Activated B cell treated with CpG ODN at 0.5 μM for 24 hours (primary cell): ENCODE measurements at regions not wholly inside any gene's neighbourhood (a gene's known extent, or its start where the extent isn't known, plus 50 kb on each side); places are given as distances from the start of the nearest gene placed in this dataset.

Source experiments
- ATAC-seq: fragments of 200-7000 bp; cut with Tn5 transposase; one replicate; pipeline ENCODE4 v1.10.0; 2021; ENCODE audit warnings: low read depth, mild to moderate bottlenecking, moderate library complexity
- CTCF ChIA-PET: fragments of 350-600 bp; sonication (Branson Sonifier 250); formaldehyde crosslinking; loops from one replicate; lab custom pipeline; 2021; ENCODE audit warnings: antibody characterized with exemption; lab: Charles Lee
- POLR2A ChIA-PET: fragments of 350-600 bp; sonication (Branson Sonifier 250); formaldehyde crosslinking; loops from one replicate; lab custom pipeline; 2021; ENCODE audit warnings: antibody characterized with exemption; lab: Charles Lee
- DNase-seq: peaks from one replicate; pipeline ENCODE4 v3.0.0; 2022
- H3K27ac Mint-ChIP-seq: one replicate; pipeline ENCODE4 v1.8.0; 2020; ENCODE audit warnings: mixed read lengths
- H3K27me3 Mint-ChIP-seq: one replicate; pipeline ENCODE4 v1.8.0; 2021; ENCODE audit warnings: mixed read lengths
- H3K36me3 Mint-ChIP-seq: one replicate; pipeline ENCODE4 v1.8.0; 2021; ENCODE audit warnings: low read depth, mixed read lengths
- H3K4me1 Mint-ChIP-seq: one replicate; pipeline ENCODE4 v1.8.0; 2021; ENCODE audit warnings: mixed read lengths
- H3K4me3 Mint-ChIP-seq: one replicate; pipeline ENCODE4 v1.8.0; 2020; ENCODE audit warnings: mild to moderate bottlenecking, mixed read lengths
- H3K9me3 Mint-ChIP-seq: one replicate; pipeline ENCODE4 v1.8.0; 2020; ENCODE audit warnings: mixed read lengths
- CTCF ChIP-seq: fragments of 200-600 bp; IDR thresholded peaks from one replicate; pipeline ENCODE4 v1.8.0; 2022; ENCODE audit warnings: antibody characterized with exemption, mild to moderate bottlenecking
- intact Hi-C: fragments of 100-400 bp; cut with micrococcal nuclease; formaldehyde crosslinking; loops from one replicate; pipeline ENCODE4 v1.15.1; 2024

GRCh38 chr5:93322974-93323860, 257.8 kb downstream of the NR2F1-AS1 start:
- DNase-seq (no peak), ATAC-seq (no peak)
- Mint-ChIP-seq H3K9me3 (no peaks in the 10 kb centered on the region), H3K4me1 (no peaks in the 10 kb centered on the region), H3K4me3 (no peak overlapping the region), H3K36me3 (no peaks in the 10 kb centered on the region), H3K27me3 (no peaks in the 10 kb centered on the region), H3K27ac (no peak overlapping the region)
- no peak for TF ChIP-seq CTCF
- ChIA-PET CTCF (no interaction called here), POLR2A (no interaction called here)
- intact Hi-C loops: loop anchor here (10.0 kb wide), 1 partner anchor 258 kb away; no protein-coding TSS in a partner anchor

DNA sequence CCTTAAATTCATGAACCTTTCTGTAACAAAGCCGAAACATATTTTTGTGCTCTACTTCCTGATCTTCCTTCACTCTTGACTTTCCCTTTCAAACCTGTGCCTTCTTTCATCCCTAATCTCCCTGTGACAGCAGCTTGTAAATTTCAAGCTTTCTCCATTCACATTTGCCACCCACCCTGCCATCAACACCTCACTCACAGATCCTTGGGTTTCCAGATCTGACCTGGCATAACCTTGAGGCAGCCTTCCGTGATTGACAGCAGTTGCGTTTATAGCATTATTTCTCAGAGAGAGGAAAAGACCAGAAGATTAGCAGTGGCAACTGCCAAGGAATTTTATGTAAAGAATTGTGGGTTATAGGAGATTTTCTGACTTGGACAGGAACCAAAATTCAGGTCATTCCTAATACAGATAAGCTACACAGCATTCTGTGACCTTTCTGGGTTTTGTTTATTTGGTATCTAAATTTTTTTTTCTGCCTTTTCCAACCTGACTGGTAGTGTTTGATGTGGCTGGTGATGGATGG, 260.0 kb downstream of the NR2F1-AS1 start:
- H3K27me3 Mint-ChIP-seq: no peaks in the 10 kb centered on the region
- DNase-seq (no peak), ATAC-seq (no peak)
- intact Hi-C loops: loop anchor here (10.0 kb wide), 1 partner anchor 256 kb away; no protein-coding TSS in a partner anchor
- no peak for TF ChIP-seq CTCF
- no peak overlapping the region for H3K27ac Mint-ChIP-seq
- H3K4me1 Mint-ChIP-seq: no peaks in the 10 kb centered on the region
- POLR2A ChIA-PET: no interaction called here
- CTCF ChIA-PET: no interaction called here
- no peaks in the 10 kb centered on the region for H3K9me3 Mint-ChIP-seq
- H3K36me3 Mint-ChIP-seq: no peaks in the 10 kb centered on the region
- no peak overlapping the region for H3K4me3 Mint-ChIP-seq

- H3K4me3 Mint-ChIP-seq: no peak overlapping the region
- POLR2A ChIA-PET: no interaction called here
- DNase-seq: no peak
- H3K27me3 Mint-ChIP-seq: no peaks in the 10 kb centered on the region
- no peak overlapping the region for H3K27ac Mint-ChIP-seq
- no peak for ATAC-seq
- no peaks in the 10 kb centered on the region for H3K36me3 Mint-ChIP-seq
- no peak for TF ChIP-seq CTCF
- intact Hi-C loops: no loop called here
- no peaks in the 10 kb centered on the region for H3K4me1 Mint-ChIP-seq
- H3K9me3 Mint-ChIP-seq: peaks cover 4% of the 10 kb centered on the region
- CTCF ChIA-PET: no interaction called here
These were observed 267.3 kb downstream of the NR2F1-AS1 start for GRCh38 chr5:93313672-93314071.

- intact Hi-C loops: no loop called here
- no peak overlapping the region for H3K4me3 Mint-ChIP-seq
- ChIA-PET CTCF (no interaction called here), POLR2A (no interaction called here)
- no peak for TF ChIP-seq CTCF
- no peaks in the 10 kb centered on the region for H3K27me3 Mint-ChIP-seq
- H3K36me3 Mint-ChIP-seq: no peaks in the 10 kb centered on the region
- peaks cover 4% of the 10 kb centered on the region for H3K9me3 Mint-ChIP-seq
- no peaks in the 10 kb centered on the region for H3K4me1 Mint-ChIP-seq
- no peak for ATAC-seq
- H3K27ac Mint-ChIP-seq: no peak overlapping the region
- DNase-seq: no peak
These were observed 269.1 kb downstream of the NR2F1-AS1 start for GRCh38 chr5:93311881-93312280.

DNA sequence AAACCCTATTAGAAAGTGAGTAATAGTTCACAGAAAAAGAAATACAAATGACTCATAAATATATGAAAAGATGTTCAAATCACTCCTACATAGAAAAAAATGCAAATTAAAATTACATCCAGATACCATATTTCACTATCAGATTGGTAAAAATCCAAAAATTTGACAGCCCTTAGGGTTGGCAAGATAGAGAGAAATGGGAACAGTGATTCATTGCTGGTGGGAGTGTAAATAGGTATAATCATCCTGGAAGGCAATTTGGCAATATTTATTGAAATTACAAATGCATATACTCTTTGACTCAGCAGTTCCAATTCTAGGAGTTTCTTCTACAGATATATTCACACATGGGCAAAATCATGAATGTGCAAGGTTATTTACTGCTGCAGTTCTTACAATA, 273.5 kb downstream of the NR2F1-AS1 start:
- no peak for TF ChIP-seq CTCF
- ATAC-seq (no peak), DNase-seq (no peak)
- intact Hi-C loops: no loop called here
- CTCF ChIA-PET: no interaction called here
- no peak overlapping the region for H3K4me3 Mint-ChIP-seq
- H3K27me3 Mint-ChIP-seq: no peaks in the 10 kb centered on the region
- no peak overlapping the region for H3K27ac Mint-ChIP-seq
- H3K4me1 Mint-ChIP-seq: no peaks in the 10 kb centered on the region
- POLR2A ChIA-PET: no interaction called here
- H3K36me3 Mint-ChIP-seq: no peaks in the 10 kb centered on the region
- no peaks in the 10 kb centered on the region for H3K9me3 Mint-ChIP-seq
